Left hindlimb (tissue), 1 donor: ENCODE measurements at regions not wholly inside any gene's neighbourhood (a gene's known extent, or its start where the extent isn't known, plus 50 kb on each side); places are given as distances from the start of the nearest gene placed in this dataset.
"Not testable (repeated sequence)": the region's sequence is repeated elsewhere in the genome, so short reads cannot be mapped to it uniquely, and the experiment has no call there.

ENCODE experiments used
- DNase-seq: peaks from one replicate; pipeline ENCODE4 v3.0.0-alpha.2; 2018

DNA sequence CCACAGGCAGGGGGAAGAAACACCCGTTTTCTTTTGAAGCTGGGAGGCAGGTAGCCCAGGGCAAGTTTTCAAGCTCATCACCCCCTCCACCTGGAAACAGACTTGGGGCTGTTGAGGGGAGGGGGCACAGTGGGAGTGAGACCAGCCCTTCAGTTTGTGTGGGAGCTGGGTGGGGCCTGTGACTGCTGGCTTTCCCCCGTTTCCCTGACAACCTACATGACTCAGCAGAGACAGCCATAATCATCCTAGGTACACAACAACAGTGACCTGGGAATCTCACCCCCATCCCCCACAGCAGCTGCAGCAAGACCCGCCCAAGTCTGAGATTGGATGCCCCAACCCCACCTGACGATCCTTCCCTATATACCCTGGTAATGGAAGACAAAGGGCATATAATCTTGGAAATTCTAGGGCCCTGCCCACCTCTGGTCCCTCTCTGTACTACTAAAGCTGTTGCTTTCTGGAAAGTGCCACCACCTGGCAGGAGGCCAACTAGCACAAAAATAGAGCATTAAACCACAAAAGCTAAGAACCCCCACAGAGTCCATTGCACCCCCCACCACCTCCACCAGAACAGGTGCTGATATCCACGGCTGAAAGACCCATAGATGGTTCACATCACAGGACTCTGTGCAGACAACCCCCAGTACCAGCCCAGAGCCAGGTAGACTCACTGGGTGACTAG is 422.2 kb upstream of the SGO1 start:
- DNase-seq = no peak

DNA sequence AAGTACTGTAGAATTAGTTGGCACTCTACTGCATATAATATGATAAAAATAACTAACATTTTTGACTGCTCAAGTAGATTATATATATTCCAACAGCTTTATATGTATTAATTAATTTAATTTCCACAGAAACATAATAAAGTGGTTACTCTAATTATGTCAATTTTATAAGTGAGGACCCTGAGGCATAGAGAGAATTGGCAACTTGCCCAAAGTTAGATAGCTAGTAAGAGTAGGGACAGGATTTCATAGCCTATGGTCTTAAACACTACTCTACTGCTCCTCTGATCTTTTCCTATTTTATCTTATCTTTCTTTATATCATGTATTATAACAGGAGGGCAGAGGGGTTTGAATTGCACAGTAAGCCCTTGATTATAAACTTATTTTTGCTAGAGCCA is 418.7 kb upstream of the SGO1 start:
- no peak for DNase-seq

DNA sequence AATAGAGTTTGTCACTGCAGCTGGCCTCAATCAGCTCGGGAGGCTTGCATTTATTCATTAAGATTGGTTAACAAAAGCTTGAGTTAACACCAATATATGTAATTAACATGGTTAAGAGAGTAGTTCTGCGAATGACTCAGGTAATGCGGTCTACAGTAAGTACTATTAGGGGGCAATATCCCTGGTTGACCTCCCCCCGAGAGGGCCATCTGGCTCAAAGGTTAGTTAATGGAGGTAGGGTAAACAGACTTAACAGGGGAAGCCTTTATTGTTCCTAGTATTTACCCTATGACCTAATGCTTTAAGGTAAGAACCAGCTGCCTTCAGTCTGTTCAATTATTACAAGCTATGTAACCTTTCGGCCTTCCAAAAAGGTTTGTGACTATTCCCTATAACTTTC is 403.3 kb upstream of the SGO1 start:
- DNase-seq = no peak

DNA sequence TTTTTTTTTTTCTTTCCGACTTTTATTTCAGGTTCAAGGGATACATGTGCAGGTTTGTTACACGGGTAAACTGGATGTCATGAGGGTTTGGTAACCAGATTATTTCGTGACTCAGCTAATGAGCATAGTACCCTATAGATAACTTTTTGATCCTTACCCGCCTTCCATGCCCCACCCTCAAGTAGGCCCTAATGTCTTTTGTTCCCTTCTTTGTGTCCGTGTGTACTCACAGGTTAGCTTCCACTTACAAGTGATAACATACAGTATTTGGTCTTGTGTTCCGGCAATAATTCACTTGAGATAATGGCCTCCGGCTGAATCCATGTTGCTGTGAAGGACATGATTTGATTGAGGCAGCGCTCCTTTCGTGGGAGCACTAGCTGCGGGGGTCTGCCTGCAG is 402.8 kb upstream of the SGO1 start:
- no peak for DNase-seq

DNA sequence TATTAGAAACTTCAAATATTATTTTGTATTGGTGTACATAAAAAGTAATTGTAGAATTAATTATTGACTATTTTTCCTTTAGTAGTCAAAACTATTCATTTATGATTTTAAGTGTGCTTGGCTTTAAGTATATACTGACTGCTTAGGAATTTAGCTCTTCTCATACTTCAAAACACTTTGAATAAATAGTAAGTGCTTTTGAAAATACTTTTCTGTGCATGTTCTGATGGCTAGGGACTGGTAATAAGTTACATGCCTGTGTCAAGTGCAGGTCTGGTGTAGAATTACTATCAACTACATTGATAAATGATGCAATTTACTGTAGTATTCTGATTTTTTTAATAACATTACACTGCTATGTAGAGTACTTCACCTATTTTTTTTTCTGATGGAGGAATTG is 397.6 kb upstream of the SGO1 start:
- DNase-seq = no peak

DNA sequence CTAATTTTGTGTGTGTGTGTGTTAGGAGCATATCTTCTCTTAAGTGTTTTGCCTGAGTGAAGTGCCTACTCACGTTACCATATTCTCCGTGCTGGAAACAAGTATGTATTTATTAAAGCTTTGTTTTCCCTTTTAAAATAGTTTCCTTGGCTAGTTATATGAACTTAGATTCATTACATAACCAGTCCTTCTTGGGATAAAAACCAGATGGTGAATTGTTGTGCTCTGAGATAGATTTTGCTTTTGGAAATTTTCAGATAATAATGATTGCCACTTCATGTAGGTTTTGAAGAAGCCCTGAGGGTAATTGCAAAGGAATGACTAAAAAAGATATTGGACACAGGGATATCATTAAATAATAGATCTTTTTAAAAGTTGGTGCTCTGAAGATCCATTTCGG is 390.2 kb upstream of the SGO1 start:
- no peak for DNase-seq

DNA sequence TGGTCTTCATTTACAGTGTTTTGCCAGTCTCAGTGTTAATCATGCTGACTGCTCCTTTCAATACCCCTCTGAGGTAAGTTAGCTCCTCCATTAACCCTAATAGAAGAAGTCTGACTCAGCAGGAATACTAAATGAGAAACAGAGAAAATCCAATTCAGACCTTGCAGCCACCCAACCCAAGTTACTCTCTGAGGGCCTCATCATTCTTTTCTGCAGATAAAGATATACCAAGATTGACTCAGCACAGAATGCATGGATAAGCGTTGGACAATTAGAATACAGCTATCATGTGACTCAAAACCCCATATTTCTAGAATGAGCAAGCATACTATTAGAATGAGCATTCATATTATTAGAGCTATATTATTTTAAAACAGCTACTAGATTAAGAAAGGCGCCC is 389.1 kb upstream of the SGO1 start:
- DNase-seq = no peak

DNA sequence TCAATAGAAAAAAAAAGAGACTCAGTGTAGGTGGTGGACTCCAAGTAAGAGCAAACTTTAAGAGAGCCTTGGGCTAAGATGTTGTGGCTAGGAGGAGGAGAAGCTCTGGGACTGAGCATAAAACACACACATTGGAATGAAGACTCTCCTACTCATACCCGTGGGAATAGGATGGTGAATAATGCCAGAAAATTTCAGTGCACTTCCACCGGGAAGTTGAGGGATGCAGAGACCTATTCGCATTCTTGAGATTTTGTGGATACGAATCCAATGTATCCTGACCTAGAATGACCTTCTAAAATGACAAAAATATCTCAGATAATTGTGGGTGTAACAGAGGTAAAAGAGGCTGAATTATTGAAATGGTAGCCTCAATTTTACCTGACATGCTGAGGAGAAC is 388.7 kb upstream of the SGO1 start:
- DNase-seq = no peak

DNA sequence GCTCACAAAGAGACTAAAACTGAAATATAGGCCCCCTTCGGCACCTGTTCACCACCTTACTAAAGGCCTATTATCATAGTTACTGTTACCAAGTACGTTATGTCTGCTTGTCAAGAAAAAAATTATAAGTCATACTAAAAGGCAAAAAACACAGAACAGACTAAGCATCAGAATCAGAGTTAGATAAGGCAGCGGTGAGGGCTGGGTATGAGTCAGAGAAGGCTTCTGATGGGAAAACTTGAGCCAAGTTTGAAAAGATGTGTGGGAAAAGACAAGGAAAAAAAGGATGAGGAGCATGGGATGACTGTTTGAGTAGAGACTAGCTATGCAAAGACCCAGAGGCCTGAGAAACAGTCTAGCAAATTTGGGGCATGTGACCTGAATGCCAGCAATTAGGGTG is 387.2 kb upstream of the SGO1 start:
- no peak for DNase-seq

DNA sequence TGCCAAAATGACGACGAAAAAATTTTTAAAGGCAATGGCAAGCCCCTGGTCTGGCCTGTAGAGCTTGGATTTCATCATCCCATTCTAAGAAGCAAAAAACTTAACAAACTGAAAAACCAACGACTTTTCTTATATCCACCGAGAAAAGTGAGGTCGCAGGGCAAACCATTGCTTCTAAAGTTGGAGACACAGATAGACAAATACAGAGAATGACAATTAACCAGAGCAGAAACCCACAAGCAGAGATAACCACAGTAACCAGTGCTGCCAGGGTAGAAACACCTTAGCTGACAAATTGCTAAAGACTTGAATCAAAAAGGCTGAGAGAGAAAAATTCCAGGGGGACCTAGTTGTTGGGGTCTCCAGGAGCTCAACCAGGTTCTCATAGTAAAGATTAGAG is 386.5 kb upstream of the SGO1 start:
- DNase-seq = no peak

DNA sequence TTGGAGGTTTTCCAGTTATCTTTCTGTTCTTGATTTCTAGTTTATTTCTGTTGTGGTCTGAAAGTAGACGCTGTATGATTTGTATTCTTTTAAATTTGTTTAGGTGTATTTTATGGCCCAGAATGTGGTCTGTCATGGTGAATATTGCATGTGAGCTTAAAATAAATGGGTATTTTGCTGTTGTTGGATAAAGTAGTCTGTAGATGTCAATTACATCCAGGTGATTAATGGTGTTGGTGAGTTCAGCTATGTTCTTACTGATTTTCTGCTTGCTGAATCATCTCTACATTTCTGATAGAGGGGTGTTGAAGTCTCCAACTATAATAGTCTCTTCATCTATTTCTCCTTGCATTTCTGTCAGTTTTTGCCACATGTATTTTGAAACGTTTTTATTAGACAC is 383.3 kb upstream of the SGO1 start:
- no peak for DNase-seq

DNA sequence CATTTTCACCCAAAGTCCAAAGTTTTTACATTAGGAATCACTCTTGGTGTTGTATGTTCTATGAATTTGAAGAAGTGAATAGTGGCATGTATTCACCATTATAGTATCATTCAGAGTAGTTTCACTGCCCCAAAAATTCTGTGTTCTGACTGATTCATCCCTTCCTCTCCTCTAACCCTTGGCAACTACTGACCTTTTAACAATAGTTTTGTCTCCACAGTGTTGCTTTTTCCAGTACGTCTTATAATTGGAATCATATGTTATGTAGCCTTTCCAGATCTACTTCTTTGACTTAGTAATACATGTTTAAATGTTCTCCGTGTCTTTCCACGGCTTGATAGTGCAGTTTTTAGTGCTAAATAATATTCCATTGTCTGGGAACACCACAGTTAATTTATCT is 379.0 kb upstream of the SGO1 start:
- no peak for DNase-seq

DNA sequence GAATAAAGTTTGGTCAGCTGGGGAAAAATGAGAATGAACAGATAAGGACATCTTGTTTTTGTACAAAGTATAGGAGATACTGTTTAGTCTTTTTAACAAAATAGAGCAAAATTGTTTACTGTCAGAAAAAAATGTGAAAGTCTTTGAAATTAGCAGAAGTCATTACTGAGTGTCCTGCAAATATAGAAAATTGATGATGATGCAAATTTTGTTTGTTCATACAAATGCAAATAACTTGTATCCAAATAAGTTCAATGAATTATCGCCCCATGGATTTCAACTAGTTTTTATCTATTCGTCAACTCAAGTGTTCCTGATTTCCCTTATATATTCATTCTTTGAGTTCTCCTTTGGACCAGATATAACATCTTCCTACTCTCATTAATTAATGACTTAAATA is 378.0 kb upstream of the SGO1 start:
- DNase-seq = no peak

DNA sequence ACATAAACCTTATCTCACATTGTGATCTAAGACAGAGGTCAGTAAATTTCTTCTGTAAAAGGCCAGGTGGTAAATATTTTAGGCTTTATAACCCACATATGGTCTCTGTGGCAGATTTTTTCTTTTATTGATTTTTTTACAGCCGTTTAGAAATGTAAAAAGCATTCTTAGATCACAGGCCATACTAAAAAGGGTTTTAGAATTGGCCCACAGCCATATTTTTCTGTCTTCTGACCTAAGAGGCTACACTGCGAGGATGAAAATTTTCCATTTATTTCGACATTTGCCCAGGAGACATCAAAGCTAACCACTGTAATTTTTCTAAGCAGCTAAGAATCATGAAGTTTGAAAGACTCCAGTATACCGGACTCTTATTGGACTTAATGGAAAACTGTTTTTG is 377.2 kb upstream of the SGO1 start:
- no peak for DNase-seq

DNA sequence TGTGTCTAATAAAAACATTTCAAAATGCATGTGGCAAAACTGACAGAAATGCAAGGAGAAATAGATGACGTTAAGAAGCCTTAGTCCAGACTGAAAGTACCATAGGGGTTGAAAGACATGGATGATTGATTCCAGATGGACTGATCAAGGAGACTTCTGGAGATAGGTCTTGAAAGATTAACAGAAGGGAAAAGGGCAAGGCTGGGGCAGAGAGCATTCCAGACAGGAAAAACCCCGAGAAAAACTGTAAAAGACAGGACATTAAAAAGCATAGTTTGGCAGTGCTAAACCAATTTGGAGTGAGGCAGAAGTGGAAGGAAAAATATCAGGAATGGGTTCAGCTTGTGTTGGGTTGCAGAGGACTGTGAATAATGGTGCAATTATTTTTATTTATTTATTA is 375.2 kb upstream of the SGO1 start:
- no peak for DNase-seq

DNA sequence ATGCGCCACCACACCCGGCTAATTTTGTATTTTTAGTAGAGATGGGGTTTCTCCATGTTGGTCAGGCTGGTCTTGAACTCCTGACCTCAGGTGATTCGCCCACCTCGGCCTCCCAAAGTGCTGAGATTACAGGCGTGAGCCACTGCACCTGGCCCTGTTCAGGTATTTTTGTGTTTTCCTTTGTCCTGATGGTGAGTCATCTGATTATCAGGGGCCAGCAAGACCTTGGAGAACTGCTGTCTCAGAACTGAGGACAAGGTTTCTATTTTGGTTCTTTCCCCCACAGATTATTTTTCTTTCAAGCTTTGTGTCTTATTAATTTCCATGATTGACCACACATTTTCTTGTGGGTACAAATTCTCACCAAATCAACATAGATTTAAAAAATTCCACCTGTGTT is 374.4 kb upstream of the SGO1 start:
- DNase-seq = not testable (repeated sequence)

DNA sequence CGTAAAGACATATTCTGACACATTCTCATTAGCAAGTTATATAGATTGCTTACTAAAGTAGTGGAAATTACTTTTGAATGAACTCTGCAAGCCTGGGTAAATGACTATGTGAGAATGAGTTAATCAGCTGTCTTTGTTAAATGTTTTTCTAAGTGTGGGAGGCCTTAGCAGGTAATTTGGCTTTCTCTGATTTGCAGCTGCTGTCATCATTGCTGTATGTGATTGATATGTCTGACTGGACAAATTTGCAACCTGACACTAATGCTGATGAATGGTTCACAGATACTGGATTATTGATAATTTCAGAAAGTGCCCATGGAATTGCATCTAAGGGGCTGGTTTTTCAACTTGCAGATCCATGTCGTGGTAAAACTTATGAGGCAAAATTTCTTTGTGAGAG is 372.2 kb upstream of the SGO1 start:
- no peak for DNase-seq

DNA sequence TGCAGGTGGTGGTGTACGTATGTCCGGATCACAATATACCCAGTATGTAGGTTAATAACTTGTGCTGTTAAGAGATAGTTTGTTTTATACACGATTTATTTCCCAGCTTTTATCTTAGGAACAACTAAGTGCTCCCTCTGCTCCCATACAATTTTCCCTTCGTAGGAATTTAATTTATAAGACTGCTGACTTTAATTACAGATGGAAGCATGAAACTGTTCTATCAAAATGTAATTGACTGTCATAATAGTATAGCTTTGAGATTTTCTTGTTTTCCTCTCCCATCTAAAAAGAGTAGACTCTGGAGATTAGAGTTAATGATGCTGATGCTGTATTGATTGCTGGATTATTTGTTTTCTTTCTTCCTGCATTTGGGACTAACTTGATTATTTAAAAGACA is 370.7 kb upstream of the SGO1 start:
- DNase-seq = no peak

DNA sequence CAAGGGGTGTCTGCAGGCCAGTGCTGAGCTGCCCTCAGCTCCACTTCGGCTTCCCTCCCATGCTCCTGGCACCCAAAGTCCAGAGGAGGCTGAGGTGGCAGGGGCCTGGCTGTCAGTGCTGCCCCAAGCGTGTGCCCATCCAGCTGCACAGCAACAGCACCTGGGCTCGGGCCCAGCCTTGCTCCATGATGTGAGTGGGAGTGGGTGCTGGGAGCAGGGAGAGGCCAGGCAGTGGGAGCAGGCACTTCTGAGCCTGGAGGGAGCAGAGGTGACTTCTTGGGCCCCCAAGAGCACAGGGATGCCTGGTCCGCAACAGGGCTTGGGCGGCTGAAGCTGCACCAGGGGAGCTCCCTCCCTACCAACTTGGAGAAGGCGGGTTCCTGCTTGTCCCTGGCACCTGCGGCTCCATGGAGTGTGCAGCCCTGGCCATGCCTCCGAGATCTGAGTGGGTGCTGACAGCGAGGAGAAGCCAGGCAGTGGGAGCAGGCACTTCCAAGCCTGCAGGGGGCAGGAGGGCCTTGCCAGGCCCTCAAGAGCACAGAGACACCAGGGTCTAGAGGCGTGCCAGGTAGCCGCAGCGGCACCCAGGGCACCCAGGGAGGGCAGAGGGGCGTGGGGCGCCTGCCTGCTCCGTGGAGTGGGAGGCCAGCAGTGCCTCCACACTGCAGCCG is 366.7 kb upstream of the SGO1 start:
- no peak for DNase-seq

DNA sequence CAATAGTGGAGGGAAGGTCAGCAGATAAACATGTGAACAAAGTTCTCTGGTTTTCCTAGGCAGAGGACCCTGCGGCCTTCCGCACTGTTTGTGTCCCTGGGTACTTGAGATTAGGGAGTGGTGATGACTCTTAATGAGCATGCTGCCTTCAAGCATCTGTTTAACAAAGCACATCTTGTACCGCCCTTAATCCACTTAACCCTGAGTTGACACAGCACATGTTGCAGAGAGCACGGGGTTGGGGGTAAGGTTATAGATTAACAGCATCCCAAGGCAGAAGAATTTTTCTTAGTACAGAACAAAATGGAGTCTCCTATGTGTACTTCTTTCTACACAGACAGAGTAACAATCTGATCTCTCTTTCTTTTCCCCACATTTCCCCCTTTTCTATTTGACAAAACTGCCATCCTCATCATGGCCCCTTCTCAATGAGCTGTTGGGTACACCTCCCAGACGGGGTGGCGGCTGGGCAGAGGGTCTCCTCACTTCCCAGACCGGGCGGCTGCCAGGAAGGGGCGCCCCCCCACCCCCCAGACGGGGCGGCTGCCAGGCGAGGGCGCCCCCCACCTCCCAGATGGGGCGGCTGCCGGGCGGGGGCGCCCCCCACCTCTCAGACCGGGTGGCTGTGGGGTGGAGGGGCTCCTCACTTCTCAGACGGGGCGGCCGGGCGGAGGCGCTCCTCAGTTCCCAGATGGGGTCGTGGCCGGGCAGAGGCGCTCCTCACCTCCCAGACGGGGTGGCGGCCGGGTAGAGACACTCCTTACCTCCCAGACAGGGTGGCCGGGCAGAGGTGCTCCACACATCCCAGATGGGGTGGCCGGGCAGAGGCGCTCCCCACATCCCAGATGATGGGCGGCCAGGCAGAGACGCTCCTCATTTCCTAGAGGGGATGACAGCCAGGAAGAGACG is 361.6 kb upstream of the SGO1 start:
- not testable (repeated sequence) for DNase-seq

DNA sequence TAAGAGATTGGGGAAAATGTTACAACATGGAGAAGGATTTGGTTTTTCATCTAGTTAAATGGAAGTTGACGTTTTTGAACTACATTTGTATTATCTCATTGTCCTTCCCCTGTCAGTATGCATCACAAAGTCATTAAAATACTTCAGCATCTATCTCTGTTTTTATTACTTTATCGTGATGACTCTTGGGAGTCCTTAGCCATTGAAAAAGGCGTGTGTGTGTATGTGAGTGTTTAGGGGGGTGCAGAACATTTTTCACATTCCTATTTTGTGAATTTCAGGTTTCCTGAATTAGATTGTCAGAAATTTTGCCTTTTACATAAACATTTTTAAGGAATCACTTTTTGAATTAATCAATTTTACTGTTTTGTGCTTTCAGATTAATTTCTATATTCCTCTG is 360.6 kb upstream of the SGO1 start:
- DNase-seq = no peak

DNA sequence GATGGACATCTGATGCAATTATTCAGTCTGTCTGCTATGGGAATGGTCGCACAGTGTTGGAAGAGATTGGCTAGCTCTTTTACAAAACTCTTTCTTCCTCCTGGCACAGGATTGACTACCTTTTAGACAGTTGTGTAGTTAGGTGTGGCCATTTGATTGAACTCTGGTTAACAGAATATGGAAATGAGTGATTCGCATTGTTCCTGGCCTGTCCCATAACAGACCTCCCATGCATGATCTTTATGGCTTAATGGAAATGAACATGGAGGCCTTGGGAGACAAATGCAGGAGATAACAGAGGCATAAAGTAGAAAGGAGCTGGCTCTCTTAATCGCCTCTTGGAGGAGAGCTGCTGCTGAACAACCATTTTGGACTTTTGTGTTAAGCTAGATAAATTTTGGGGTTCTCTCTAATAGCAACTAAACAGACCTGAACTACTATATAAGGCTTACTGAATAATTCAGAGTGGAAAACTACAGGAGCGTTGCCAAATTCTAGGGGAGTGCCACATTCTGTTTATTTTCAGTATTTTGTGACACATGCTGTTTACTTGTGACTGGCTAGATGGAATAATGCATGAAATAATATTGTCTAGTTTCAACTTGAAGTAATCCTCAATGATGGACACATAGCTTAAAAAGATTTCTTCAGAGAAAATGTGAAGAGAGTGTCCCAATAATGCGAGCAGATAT is 357.7 kb upstream of the SGO1 start:
- no peak for DNase-seq

DNA sequence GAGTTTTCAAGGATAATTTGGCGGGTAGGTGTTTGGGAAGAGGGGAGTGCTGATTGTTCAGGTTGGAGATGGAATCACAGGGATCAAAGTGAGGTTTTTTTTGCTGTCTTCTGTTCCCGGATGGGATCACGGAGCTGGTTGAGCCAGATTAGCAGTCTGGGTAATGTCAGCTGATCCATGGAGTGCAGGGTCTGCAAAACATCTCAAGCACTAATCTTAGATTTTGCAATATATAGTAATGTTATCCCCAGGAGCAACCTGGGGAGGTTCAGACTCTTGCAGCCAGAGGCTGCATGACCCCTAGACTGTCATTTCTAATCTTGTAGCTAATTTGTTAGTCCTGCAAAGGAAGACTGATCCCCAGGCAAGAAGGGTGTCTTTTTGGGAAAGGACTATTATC is 354.1 kb upstream of the SGO1 start:
- DNase-seq = no peak

DNA sequence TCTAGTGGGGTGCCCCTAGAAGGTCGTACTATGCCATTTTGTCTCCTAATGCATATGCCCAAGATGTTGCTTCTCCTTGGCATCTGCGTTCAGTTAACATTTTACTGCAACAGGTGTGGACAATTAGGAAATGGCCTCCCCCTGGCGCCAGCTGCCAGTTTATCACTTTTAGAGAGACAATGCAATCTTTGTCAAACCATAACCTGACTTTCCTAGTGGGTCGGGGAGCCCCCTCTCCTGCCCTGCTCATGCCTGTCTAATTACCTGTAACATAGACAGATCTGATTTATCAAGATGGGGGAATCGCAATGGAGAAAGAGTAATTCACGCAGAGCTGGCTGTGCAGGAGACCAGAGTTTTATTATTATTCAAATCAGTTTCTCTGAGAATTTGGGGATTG is 353.7 kb upstream of the SGO1 start:
- no peak for DNase-seq
